ENCODE measurements at regions not wholly inside any gene's neighbourhood (a gene's known extent, or its start where the extent isn't known, plus 50 kb on each side); places are given as distances from the start of the nearest gene placed in this dataset.

GRCh38 chr6:134619789-134620188, 301.9 kb upstream of the SGK1 start:
- Histone ChIP-seq H2AFZ (ENCODE audit: low read length) (no peak overlapping the region), H3K23ac (ENCODE audit: insufficient read length) (no peak overlapping the region), H3K9me3 (ENCODE audit: insufficient read depth in 2 of 2, low read depth in 1 of 2, low read length in 1 of 2) (no peaks in the 10 kb centered on the region), H3K27me3 (replicated peaks in 1 of 4; ENCODE audit: control insufficient read depth in 3 of 4, extremely low read depth in 1 of 4, insufficient read depth in 3 of 4, low read length in 3 of 4) (no peaks in the 10 kb centered on the region), H3K4me3 (ENCODE audit: extremely low read depth in 1 of 4, insufficient read depth in 2 of 4, low read depth in 3 of 4, low read length in 4 of 4) (no peak overlapping the region), H3K9ac (replicated peaks in 1 of 4; ENCODE audit: extremely low read depth in 1 of 4, low read depth in 3 of 4, low read length in 3 of 4) (no peak overlapping the region), H2BK120ac (replicated peaks; ENCODE audit: low read depth, low read length) (no peak overlapping the region), H4K91ac (replicated peaks; ENCODE audit: insufficient read length, low read length) (no peak overlapping the region), H3K23me2 (ENCODE audit: low read depth, low read length) (no peaks in the 10 kb centered on the region), H3K14ac (ENCODE audit: insufficient read length) (no peak overlapping the region), H3K56ac (replicated peaks; ENCODE audit: insufficient read length, low read depth, low read length) (no peak overlapping the region), H3K79me2 (ENCODE audit: control insufficient read depth in 1 of 2, insufficient read depth in 2 of 2, low read length in 2 of 2) (no peaks in the 10 kb centered on the region), H3K36me3 (ENCODE audit: control insufficient read depth in 2 of 4, insufficient read depth in 4 of 4, low read length in 3 of 4) (no peaks in the 10 kb centered on the region), H2BK20ac (ENCODE audit: low read length) (no peak overlapping the region), H2BK5ac (ENCODE audit: low read depth, low read length) (no peak overlapping the region), H2BK15ac (ENCODE audit: low read length) (no peak overlapping the region), H3K4me1 (replicated peaks in 1 of 4; ENCODE audit: control insufficient read depth in 3 of 4, insufficient read depth in 4 of 4, low read length in 3 of 4) (no peaks in the 10 kb centered on the region; a peak in 1 of 7 replicates), H4K8ac (ENCODE audit: extremely low read depth, insufficient read depth, low read length) (no peak overlapping the region), H2AK5ac (ENCODE audit: low read depth, low read length) (no peak overlapping the region), H4K20me1 (replicated peaks in 1 of 2; ENCODE audit: control insufficient read depth in 1 of 2, insufficient read depth in 2 of 2, low read length in 2 of 2) (no peaks in the 10 kb centered on the region), H3K4ac (replicated peaks; ENCODE audit: insufficient read length, low read depth, low read length) (no peak overlapping the region), H2BK12ac (ENCODE audit: low read depth, low read length) (no peak overlapping the region), H4K5ac (ENCODE audit: insufficient read length, low read depth, low read length) (no peak overlapping the region), H3K18ac (ENCODE audit: extremely low read depth, low read length) (no peak overlapping the region), H3K27ac (ENCODE audit: low read depth, low read length) (no peak overlapping the region), H3K79me1 (ENCODE audit: low read depth, low read length) (no peaks in the 10 kb centered on the region), H3K4me2 (ENCODE audit: insufficient read depth in 1 of 2, low read depth in 2 of 2, low read length in 2 of 2) (no peak overlapping the region)
- POLR2A ChIA-PET (ENCODE audit: partially characterized antibody), result no interaction called here
- no peak for DNase-seq (ENCODE audit: low read depth in 1 of 2, low spot score in 2 of 2)
- FAIRE-seq, result no peak
- 83% methylated on average over 4 of the region's 4 CpGs; no CpG with 5 or more reads in 1 of the 2 experiments for WGBS, 2 experiments (ENCODE audit: extremely low coverage in 1 of 2, insufficient coverage in 1 of 2, insufficient read length in 1 of 2, insufficient replicate concordance in 2 of 2, low coverage in 1 of 2, low lambda C conversion rate in 2 of 2, missing lambda C conversion rate in 1 of 2)
- no peak for TF ChIP-seq SIRT6 (IDR thresholded peaks at IDR 0.05; ENCODE audit: low read length)
- CTCF ChIA-PET (ENCODE audit: partially characterized antibody), result interaction anchor here (0.6 to 5.5 kb wide), 4 partner anchors 8 to 463 kb away, joined by 3 to 34 read pairs (median 3); no protein-coding TSS in a partner anchor
